22Rv1 (cell line): ENCODE measurements at regions not wholly inside any gene's neighbourhood (a gene's known extent, or its start where the extent isn't known, plus 50 kb on each side); places are given as distances from the start of the nearest gene placed in this dataset.
"Not testable (repeated sequence)": the region's sequence is repeated elsewhere in the genome, so short reads cannot be mapped to it uniquely, and the experiment has no call there.

ENCODE experiments used
- CTCF ChIP-seq: fragments of 450-650 bp; IDR thresholded peaks from 2 replicates; pipeline ENCODE4 v1.5.1; 2017; ENCODE audit warnings: mild to moderate bottlenecking
- ZFX ChIP-seq: fragments of 450-650 bp; IDR thresholded peaks from 2 replicates; pipeline ENCODE4 v1.6.1; 2017; ENCODE audit warnings: antibody characterized with exemption, borderline replicate concordance

- not testable (repeated sequence) for TF ChIP-seq CTCF, ZFX
Observed at GRCh38 chr10:81505777-81506176, 369.2 kb upstream of the NRG3 start.
